ENCODE measurements at regions not wholly inside any gene's neighbourhood (a gene's known extent, or its start where the extent isn't known, plus 50 kb on each side); places are given as distances from the start of the nearest gene placed in this dataset.
"Not testable (repeated sequence)": the region's sequence is repeated elsewhere in the genome, so short reads cannot be mapped to it uniquely, and the experiment has no call there.

- not testable (repeated sequence) for TF ChIP-seq POLR2A, CTCF (IDR thresholded peaks at IDR 0.05)
Measured at GRCh38 chr12:54116055-54116454, 62.4 kb downstream of the HOXC4 start.

All from Peyer's patch (tissue), 4 donors.